ENCODE measurements at regions not wholly inside any gene's neighbourhood (a gene's known extent, or its start where the extent isn't known, plus 50 kb on each side); places are given as distances from the start of the nearest gene placed in this dataset.

DNA sequence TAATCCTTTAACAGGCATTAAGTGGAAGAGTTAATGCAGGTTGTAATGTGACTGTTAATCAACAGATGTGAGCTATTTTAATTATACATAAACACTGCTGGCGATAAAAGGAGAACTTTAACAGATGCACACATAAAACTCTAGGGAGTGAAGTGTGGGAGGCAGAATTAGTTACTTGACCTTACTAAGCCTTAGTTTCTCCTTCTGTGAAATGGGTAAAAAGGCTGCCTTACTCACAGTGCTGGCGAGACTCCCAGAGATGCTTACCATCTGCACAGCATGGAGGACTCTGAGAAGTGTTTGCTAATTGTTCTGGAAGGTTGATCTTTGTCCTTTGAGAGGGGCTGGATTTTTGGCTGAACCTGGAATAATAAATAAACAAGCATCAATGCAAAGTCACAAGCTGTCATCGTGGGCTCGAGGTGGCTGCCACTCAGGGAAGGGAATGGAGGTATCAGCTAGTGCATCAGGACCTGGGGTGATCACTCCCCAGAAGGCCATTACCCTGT is 58.6 kb upstream of the MPEG1 start:
- TF ChIP-seq ZFX (IDR thresholded peaks at IDR 0.05) (no peak), CTCF (conservative IDR thresholded peaks at IDR 0.05) (no peak)
- H3K27ac ChIP-seq: peak overlapping the region; percentile 94

- H3K27ac ChIP-seq: peak overlapping the region; percentile 94
- TF ChIP-seq CTCF (conservative IDR thresholded peaks at IDR 0.05) (no peak), ZFX (IDR thresholded peaks at IDR 0.05) (no peak)
Observed at GRCh38 chr11:59267736-59268475, 55.2 kb upstream of the MPEG1 start.

DNA sequence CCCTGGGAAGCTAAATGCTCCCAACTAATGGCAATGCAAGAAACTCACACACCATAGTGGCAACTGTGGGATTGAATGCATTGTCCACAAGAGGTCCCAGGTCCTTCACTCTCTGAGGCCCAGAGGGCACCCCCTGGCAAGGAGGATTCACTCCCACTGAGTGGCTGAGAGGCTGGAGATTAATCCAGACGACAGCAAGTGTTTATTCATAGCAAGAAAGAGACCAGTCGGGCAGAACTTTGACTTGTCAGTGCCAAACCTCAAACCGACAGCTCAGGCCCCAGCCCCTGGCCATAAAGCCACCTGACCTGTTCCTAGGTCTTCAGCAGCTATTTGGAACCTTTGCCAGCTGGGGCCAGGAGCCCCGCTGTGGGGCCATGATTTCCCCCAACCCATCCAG is 54.5 kb upstream of the MPEG1 start:
- H3K27ac ChIP-seq: peak overlapping the region; percentile 94
- TF ChIP-seq CTCF (conservative IDR thresholded peaks at IDR 0.05): no peak
- no peak for TF ChIP-seq ZFX (IDR thresholded peaks at IDR 0.05)

DNA sequence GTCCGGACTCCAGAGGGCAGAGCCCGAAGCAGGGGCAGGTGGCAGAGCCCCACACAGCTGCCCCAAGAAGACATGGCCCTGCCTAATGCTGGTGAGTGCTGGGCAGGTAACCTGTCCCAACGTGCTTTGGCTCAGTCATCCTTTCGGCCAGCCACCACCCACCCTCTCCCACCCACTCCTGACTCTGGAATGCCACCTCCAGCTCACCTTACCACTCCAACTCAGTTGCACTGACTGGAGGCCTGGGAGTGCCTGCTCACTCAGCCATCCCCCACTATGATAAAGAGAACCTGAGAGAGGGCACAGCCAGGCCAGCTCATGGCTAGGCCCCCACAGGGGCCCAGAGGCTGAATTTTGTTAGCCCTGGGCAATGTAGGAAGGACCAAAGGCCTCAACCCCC is 53.8 kb upstream of the MPEG1 start:
- H3K27ac ChIP-seq: 0 out of 2 replicates have a peak overlapping the region, but pooled peaks have one; percentile 94
- TF ChIP-seq CTCF (conservative IDR thresholded peaks at IDR 0.05) (no peak), ZFX (IDR thresholded peaks at IDR 0.05) (no peak)

DNA sequence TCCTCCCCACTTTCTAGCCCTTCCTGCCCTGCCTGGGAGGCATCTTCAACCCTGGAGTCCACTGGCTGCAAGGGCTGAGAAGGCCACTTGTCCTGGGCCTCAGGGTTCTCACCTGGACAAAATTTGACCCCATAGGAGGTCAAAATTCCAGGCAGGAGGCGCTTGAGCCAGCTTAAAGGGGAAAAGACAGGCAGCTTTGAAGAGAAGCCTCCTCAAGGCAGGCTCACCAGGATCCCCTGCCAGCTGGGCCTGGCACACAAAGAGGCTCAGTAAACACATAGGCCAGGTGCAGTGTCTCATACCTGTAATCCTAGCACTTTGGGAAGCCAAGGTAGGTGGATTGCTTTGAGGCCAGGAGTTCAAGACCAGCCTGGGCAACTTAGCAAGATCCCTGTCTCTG is 53.0 kb upstream of the MPEG1 start:
- H3K27ac ChIP-seq: 0 out of 2 replicates have a peak overlapping the region, but pooled peaks have one; percentile 3
- TF ChIP-seq ZFX (IDR thresholded peaks at IDR 0.05) (no peak), CTCF (conservative IDR thresholded peaks at IDR 0.05) (no peak)

- no peak overlapping the region for H3K27ac ChIP-seq
- TF ChIP-seq CTCF (conservative IDR thresholded peaks at IDR 0.05) (no peak), ZFX (IDR thresholded peaks at IDR 0.05) (no peak)
Observed at GRCh38 chr11:59264736-59265135, 52.0 kb upstream of the MPEG1 start.

GRCh38 chr11:59263225-59263894 is 50.6 kb upstream of the MPEG1 start:
- TF ChIP-seq CTCF (conservative IDR thresholded peaks at IDR 0.05) (no peak; the same call in 1 of the 2 replicates), ZFX (IDR thresholded peaks at IDR 0.05) (no peak)
- H3K27ac ChIP-seq: no peak overlapping the region

All from C4-2B (cell line).